Lung (tissue), 11 donors: ENCODE measurements at regions not wholly inside any gene's neighbourhood (a gene's known extent, or its start where the extent isn't known, plus 50 kb on each side); places are given as distances from the start of the nearest gene placed in this dataset.

ENCODE experiments used
- ATAC-seq: fragments of 200-7000 bp; cut with Tn5 transposase; one replicate; pipeline ENCODE4 v1.9.1; 2020; ENCODE audit warnings: moderate number of reproducible peaks; ENCODE audit not compliant: insufficient read depth, low FRiP score
- DNase-seq, 3 donors: peaks; one replicate each; pipeline ENCODE4 v3.0.0-alpha.2; 2013 to 2017
- H3K27ac ChIP-seq, 2 donors: one replicate each; pipeline ENCODE4 v1.5.1; 2013; ENCODE audit warnings: mild to moderate bottlenecking in 2 of 2, moderate library complexity in 2 of 2, control low read depth in 1 of 2, inconsistent platforms in 1 of 2, low read depth in 1 of 2, low read length in 1 of 2
- H3K27me3 ChIP-seq, 3 donors: one replicate each; pipeline ENCODE4 v1.5.1; 2013; ENCODE audit warnings: low read length in 2 of 3; ENCODE audit not compliant: control insufficient read depth in 3 of 3, insufficient read depth in 3 of 3
- H3K36me3 ChIP-seq, 4 donors: one replicate each; pipeline ENCODE4 v1.5.1; 2013; ENCODE audit warnings: low read length in 4 of 4, mild to moderate bottlenecking in 1 of 4, moderate library complexity in 1 of 4; ENCODE audit not compliant: control insufficient read depth in 4 of 4, insufficient read depth in 4 of 4
- H3K4me1 ChIP-seq, 5 donors: one replicate each; pipeline ENCODE4 v1.5.1; 2013; ENCODE audit warnings: low read length in 5 of 5, mild to moderate bottlenecking in 2 of 5, moderate library complexity in 1 of 5; ENCODE audit not compliant: control insufficient read depth in 5 of 5, insufficient read depth in 5 of 5
- H3K4me3 ChIP-seq: one replicate; pipeline ENCODE4 v1.5.1; 2013; ENCODE audit warnings: mild to moderate bottlenecking, control low read depth, moderate library complexity
- H3K9ac ChIP-seq, 2 donors: one replicate each; pipeline ENCODE4 v1.5.1; 2013; ENCODE audit warnings: low read length in 2 of 2, control low read depth in 1 of 2; ENCODE audit not compliant: insufficient read depth in 1 of 2
- H3K9me3 ChIP-seq, 4 donors: one replicate each; pipeline ENCODE4 v1.5.1; 2013; ENCODE audit warnings: low read length in 3 of 4, mild to moderate bottlenecking in 1 of 4, moderate library complexity in 1 of 4; ENCODE audit not compliant: control insufficient read depth in 4 of 4, insufficient read depth in 3 of 4
- CTCF ChIP-seq: IDR thresholded peaks from 2 replicates; pipeline ENCODE4 v1.5.1; 2012; ENCODE audit warnings: mild to moderate bottlenecking; ENCODE audit errors: control extremely low read depth, extremely low read depth
- WGBS, 2 donors: extraction: QIAGEN DNeasy Blood & Tissue Kit; methylation state at CpG; one replicate each; pipeline ENCODE4 v1.1.7; 2013; 5-methylcytosine and 5-hydroxymethylcytosine counted together
- donor health status: control.
- donor health status: control.
- donor health status: Bipolar disorder and iron deficiency.
- donor health status: healthy.
- donor health status: DM: yes; HTN: yes; CAD: no.

GRCh38 chr14:43200519-43200918 is 1306.6 kb downstream of the FSCB start:
- H3K27me3 ChIP-seq, result no peaks in the 10 kb centered on the region
- H3K36me3 ChIP-seq, result no peaks in the 10 kb centered on the region
- H3K4me3 ChIP-seq, result no peak overlapping the region
- no peak for TF ChIP-seq CTCF
- DNase-seq (no peak), ATAC-seq (no peak)
- H3K9me3 ChIP-seq, result no peaks in the 10 kb centered on the region
- H3K27ac ChIP-seq, result no peak overlapping the region
- WGBS, 2 donors, result 68 to 72% methylated on average over 1 of the region's 1 CpG
- no peak overlapping the region for H3K9ac ChIP-seq
- no peaks in the 10 kb centered on the region for H3K4me1 ChIP-seq

- Histone ChIP-seq H3K36me3 (no peaks in the 10 kb centered on the region), H3K9ac (no peak overlapping the region), H3K9me3 (no peaks in the 10 kb centered on the region), H3K4me1 (no peaks in the 10 kb centered on the region), H3K27ac (no peak overlapping the region), H3K4me3 (no peak overlapping the region), H3K27me3 (no peaks in the 10 kb centered on the region)
- WGBS, 2 donors, result 90 to 91% methylated on average over 2 of the region's 2 CpGs
- ATAC-seq (no peak), DNase-seq (no peak)
- TF ChIP-seq CTCF, result no peak
Measured at GRCh38 chr14:43198465-43198864, 1308.6 kb downstream of the FSCB start.

- no peak for TF ChIP-seq CTCF
- Histone ChIP-seq H3K27me3 (no peaks in the 10 kb centered on the region), H3K27ac (no peak overlapping the region), H3K4me1 (no peaks in the 10 kb centered on the region), H3K36me3 (no peaks in the 10 kb centered on the region), H3K4me3 (no peak overlapping the region), H3K9me3 (peaks cover 0 to 8% (median 0%) of the 10 kb centered on the region in 4 donors), H3K9ac (no peak overlapping the region)
- no peak for DNase-seq
- 77 to 93% methylated on average over 3 of the region's 3 CpGs for WGBS, 2 donors
- no peak for ATAC-seq
Measured at GRCh38 chr14:43184540-43184939, 1322.5 kb downstream of the FSCB start.

GRCh38 chr14:43183916-43184315 is 1323.2 kb downstream of the FSCB start:
- DNase-seq (no peak), ATAC-seq (no peak)
- no peaks in the 10 kb centered on the region for H3K36me3 ChIP-seq
- whole genome bisulfite sequencing, 2 donors, result 75 to 85% methylated on average over 3 of the region's 3 CpGs
- H3K4me1 ChIP-seq, result no peaks in the 10 kb centered on the region
- peaks cover 0 to 8% (median 0%) of the 10 kb centered on the region in 4 donors for H3K9me3 ChIP-seq
- no peak overlapping the region for H3K4me3 ChIP-seq
- TF ChIP-seq CTCF, result no peak
- no peak overlapping the region for H3K9ac ChIP-seq
- H3K27ac ChIP-seq, result no peak overlapping the region
- no peaks in the 10 kb centered on the region for H3K27me3 ChIP-seq
